Stomach smooth muscle (tissue), 2 donors: ENCODE measurements at regions not wholly inside any gene's neighbourhood (a gene's known extent, or its start where the extent isn't known, plus 50 kb on each side); places are given as distances from the start of the nearest gene placed in this dataset.

ENCODE experiments used
- H3K27ac ChIP-seq: one replicate; pipeline ENCODE4 v1.7.0; 2013; ENCODE audit warnings: mild to moderate bottlenecking, low read length, inconsistent platforms
- H3K27me3 ChIP-seq, 2 donors: one replicate each; pipeline ENCODE4 v1.7.0; 2013; ENCODE audit warnings: low read length in 2 of 2; ENCODE audit not compliant: insufficient read depth in 2 of 2, control insufficient read depth in 1 of 2
- H3K36me3 ChIP-seq, 2 donors: one replicate each; pipeline ENCODE4 v1.7.0; 2013; ENCODE audit warnings: low read length in 2 of 2; ENCODE audit not compliant: control insufficient read depth in 2 of 2, insufficient read depth in 2 of 2
- H3K4me1 ChIP-seq: one replicate; pipeline ENCODE4 v1.7.0; 2013; ENCODE audit warnings: low read length; ENCODE audit not compliant: control insufficient read depth, insufficient read depth
- H3K4me3 ChIP-seq, 2 donors: one replicate each; pipeline ENCODE4 v1.7.0; 2013; ENCODE audit warnings: low read length in 2 of 2
- H3K9ac ChIP-seq, 2 donors: one replicate each; pipeline ENCODE4 v1.7.0; 2013; ENCODE audit warnings: low read length in 2 of 2, mild to moderate bottlenecking in 1 of 2
- H3K9me3 ChIP-seq, 2 donors: one replicate each; pipeline ENCODE4 v1.7.0; 2013; ENCODE audit warnings: low read length in 2 of 2; ENCODE audit not compliant: control insufficient read depth in 2 of 2
- donor health status: healthy.
- donor health status: Pancreatic carcinoma.

DNA sequence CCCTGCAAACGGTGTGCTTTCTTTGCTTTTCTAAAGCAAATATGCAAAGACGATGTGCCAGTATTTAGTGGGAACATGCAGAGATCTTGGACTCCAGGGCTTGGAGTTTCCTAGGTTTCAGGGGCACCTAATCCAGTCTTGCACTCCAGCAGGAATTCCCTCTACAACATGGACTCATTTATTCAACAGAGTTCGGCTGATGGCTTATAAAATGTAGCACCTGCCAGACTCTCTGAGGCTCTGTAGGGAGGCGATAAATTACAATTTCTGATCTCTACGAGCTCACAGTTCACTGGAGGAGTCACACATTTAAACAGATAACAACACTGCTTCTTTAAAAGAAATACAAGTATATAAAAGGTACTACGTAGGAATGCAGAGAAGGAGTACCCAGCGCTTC lies 143.7 kb downstream of the FGF9 start:
- Histone ChIP-seq H3K9me3 (no peaks in the 10 kb centered on the region), H3K4me3 (no peak overlapping the region), H3K9ac (no peak overlapping the region), H3K4me1 (no peaks in the 10 kb centered on the region), H3K36me3 (no peaks in the 10 kb centered on the region), H3K27ac (no peak overlapping the region), H3K27me3 (peaks cover 0 to 2% of the 10 kb centered on the region in 2 donors)

- Histone ChIP-seq H3K27me3 (no peaks in the 10 kb centered on the region), H3K4me3 (no peak overlapping the region), H3K9me3 (no peaks in the 10 kb centered on the region), H3K9ac (no peak overlapping the region), H3K4me1 (peaks cover 11% of the 10 kb centered on the region), H3K36me3 (no peaks in the 10 kb centered on the region), H3K27ac (no peak overlapping the region)
Observed at GRCh38 chr13:21817878-21818277, 147.0 kb downstream of the FGF9 start.

DNA sequence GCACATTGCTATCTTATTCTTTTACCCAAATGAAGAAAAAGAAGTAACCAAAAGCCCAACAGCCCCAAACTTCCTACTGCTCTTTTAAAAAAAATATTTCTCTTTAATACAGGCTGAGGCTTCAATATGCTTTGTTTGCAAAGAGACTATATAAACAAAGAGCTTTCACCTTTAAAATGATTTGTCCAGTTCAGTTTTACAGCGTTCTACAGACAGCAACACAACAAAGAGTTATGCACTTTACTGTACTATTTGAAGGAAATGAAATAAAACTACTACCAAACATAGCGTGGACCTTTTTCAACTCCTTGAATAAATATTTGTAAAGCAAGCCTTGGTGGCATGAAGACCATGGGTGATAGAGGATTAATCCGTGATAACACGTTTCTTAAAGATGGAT lies 151.2 kb downstream of the FGF9 start:
- H3K27me3 ChIP-seq, result no peaks in the 10 kb centered on the region
- peaks cover 12% of the 10 kb centered on the region for H3K4me1 ChIP-seq
- no peaks in the 10 kb centered on the region for H3K36me3 ChIP-seq
- no peak overlapping the region for H3K27ac ChIP-seq
- no peak overlapping the region for H3K4me3 ChIP-seq
- H3K9me3 ChIP-seq, result no peaks in the 10 kb centered on the region
- no peak overlapping the region for H3K9ac ChIP-seq

DNA sequence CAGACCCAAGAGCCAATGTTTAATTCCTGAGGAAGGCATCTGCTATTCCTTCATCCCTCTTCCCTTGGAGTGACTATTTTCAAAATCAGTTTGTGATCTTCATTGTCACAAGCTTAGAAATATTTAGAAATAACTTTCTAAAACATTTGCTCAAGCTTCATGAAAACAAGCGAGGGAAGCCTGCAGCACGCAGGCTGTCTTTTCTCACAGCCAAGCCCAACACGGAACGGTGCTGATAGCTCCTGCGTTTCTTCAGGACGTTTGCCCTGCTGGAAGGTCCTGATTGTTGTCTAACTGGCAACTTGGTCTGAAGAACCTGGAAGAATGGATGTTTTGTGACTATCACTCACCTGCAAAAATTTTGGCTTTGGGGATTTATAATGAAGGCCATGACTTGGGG lies 152.5 kb downstream of the FGF9 start:
- Histone ChIP-seq H3K36me3 (no peaks in the 10 kb centered on the region), H3K27ac (peak overlapping the region; percentile 24), H3K4me3 (peak overlapping the region in 1 of 2 donors; percentile 40), H3K27me3 (no peaks in the 10 kb centered on the region), H3K4me1 (peaks cover 12% of the 10 kb centered on the region), H3K9me3 (no peaks in the 10 kb centered on the region), H3K9ac (no peak overlapping the region)

DNA sequence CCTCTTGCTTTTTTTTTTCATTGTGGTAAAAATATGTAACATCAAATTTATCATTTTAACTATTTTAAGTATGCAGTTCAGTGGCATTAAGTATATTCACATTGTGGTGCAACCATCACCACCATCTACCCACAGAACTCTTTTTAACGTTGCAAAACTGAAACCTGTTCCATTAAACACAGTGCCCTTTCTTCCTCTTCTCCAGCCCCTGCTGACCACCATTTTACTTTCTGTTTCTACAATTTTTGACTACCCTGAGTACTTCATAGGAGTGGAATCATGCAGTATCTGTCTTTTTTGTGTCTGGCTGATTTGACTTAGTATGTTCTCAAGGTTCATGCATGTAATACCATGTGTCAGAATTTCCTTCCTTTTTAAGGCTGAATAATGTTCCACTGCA lies 153.1 kb downstream of the FGF9 start:
- Histone ChIP-seq H3K9ac (no peak overlapping the region), H3K4me3 (peak overlapping the region in 1 of 2 donors; percentile 40), H3K27me3 (no peaks in the 10 kb centered on the region), H3K27ac (no peak overlapping the region), H3K4me1 (peaks cover 12% of the 10 kb centered on the region), H3K36me3 (no peaks in the 10 kb centered on the region), H3K9me3 (no peaks in the 10 kb centered on the region)

DNA sequence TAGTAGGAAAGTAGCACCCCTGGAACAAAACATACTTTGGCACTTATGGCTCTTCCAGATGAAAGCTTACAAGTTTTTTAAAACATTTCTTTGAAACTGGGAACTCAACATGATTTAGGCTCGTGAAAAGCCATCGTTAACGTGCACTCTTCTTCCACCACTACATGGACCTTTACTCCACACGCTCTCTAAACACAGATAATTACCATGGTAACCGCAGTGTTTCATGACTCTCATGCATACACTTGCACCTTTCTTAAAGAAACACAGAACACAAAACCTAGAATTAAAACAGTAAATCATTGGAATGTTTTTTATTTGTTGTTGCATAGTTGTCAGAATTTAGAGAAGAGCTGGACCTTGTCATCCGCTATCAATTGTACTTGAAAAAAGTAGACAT lies 154.3 kb downstream of the FGF9 start:
- Histone ChIP-seq H3K4me1 (peaks cover 12% of the 10 kb centered on the region), H3K9me3 (no peaks in the 10 kb centered on the region), H3K27ac (no peak overlapping the region), H3K27me3 (no peaks in the 10 kb centered on the region), H3K36me3 (no peaks in the 10 kb centered on the region), H3K9ac (no peak overlapping the region), H3K4me3 (no peak overlapping the region)

DNA sequence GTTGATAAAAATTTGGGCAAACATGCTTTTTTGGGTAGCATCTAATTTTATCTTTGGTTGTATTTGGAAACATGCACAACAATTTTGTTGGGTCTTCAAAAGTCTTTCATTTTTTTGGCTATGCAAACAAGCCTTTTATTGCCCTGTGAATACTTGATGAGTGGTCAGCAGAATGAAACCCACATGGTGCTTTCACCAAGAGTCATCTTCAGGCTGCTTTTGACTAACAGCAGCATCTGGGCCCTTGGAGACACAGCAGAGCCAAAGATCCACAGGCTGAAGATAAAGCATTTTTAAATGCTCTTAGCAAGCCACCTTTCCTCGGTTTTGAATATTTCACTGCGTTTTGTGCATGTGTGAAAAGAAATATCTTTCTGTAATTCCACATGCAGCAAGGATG lies 154.9 kb downstream of the FGF9 start:
- no peaks in the 10 kb centered on the region for H3K36me3 ChIP-seq
- H3K27ac ChIP-seq, result no peak overlapping the region
- no peak overlapping the region for H3K9ac ChIP-seq
- H3K4me3 ChIP-seq, result no peak overlapping the region
- H3K27me3 ChIP-seq, result no peaks in the 10 kb centered on the region
- no peaks in the 10 kb centered on the region for H3K9me3 ChIP-seq
- H3K4me1 ChIP-seq, result peaks cover 12% of the 10 kb centered on the region

DNA sequence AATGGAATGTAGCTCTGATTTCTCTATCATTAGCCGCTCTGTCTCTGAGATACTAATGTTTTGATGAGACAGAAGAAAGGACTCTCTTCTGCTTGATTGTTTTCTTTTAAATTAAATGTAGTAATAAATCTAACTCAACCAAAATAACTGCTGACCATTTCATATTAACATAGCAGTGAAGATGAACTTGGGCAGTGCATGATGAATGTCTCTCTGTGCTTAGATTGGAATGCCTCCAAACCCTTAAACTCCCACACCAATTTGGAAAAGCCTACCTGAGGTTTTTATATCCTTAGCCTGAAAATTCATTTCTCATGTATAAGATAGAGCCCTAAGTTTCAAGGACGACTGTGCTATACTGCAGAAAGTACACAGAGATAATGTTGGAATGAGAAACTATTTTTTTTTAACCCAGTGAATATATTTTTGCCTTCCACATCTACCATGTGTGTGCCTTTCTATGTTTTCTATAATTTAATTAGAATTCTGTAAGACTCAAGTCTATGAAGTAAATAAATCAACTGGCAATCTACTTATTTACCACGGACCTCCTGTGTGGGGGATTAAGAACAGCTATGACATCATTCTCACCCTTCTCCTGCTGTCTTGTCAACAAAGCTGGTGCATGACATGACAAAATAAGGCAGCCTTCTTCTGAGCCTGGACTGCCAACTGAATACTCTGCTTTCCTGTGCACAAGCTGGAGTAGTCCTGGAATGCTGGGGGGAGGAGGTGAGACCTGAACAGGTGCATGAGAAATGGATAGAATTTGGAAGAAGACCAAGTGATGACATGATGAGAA lies 155.5 kb downstream of the FGF9 start:
- no peak overlapping the region for H3K27ac ChIP-seq
- no peaks in the 10 kb centered on the region for H3K27me3 ChIP-seq
- no peak overlapping the region for H3K9ac ChIP-seq
- H3K36me3 ChIP-seq, result no peaks in the 10 kb centered on the region
- H3K4me3 ChIP-seq, result no peak overlapping the region
- H3K9me3 ChIP-seq, result no peaks in the 10 kb centered on the region
- H3K4me1 ChIP-seq, result peaks cover 7% of the 10 kb centered on the region

DNA sequence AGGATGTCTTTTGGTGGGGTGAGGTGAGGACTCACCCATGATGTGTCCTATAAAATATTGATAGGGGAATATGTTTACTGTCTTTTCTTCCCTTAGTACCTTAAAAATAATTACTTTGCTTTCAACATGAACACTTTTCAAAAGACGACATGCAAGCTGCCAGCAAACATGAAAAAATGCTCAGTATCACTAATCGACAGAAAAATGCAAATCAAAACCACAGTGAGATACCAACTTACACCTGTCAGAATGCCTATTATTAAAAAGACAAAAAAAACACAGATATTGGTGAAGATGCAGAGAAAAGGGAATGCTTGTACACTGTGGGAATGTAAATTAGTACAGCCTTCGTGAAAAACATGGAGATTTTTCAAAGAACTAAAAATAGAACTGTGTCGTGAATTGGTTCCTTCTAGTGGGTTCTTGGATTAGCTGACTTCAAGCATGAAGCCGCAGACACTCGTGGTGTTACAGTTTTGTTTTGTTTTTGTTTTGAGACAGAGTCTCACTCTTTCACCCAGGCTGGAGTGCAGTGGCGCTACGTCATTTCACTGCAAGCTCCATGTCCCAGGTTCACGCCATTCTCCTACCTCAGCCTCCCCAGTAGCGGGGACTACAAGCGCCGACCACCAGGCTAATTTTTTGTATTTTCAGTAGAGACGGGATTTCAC lies 160.9 kb downstream of the FGF9 start:
- Histone ChIP-seq H3K9ac (no peak overlapping the region), H3K4me3 (no peak overlapping the region)

DNA sequence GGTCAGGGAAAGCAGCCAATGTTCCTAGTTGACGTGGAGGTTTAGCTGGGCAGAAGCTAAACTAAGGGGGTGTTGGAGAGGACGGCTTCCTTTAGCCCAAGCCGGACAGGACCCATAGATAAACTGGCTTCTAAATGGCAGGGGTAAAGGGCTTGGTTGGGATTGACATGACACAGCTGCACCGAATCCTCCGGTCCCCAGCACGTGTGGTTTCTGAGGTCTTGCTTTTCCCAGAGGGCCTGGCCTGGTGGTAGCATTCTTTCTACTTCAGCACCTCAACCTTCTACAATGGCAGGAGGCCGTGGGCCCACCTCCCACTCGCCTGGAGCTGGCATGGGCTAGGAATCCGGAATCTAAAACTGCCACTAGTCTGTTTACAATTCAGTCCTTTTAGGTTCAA lies 163.0 kb downstream of the FGF9 start:
- no peak overlapping the region for H3K9ac ChIP-seq
- no peaks in the 10 kb centered on the region for H3K9me3 ChIP-seq
- H3K27me3 ChIP-seq, result no peaks in the 10 kb centered on the region
- H3K4me1 ChIP-seq, result no peaks in the 10 kb centered on the region
- no peaks in the 10 kb centered on the region for H3K36me3 ChIP-seq
- no peak overlapping the region for H3K4me3 ChIP-seq
- H3K27ac ChIP-seq, result no peak overlapping the region

More for the DNA sequence above, 160.9 kb downstream of the FGF9 start:
- H3K9me3 ChIP-seq, result no peaks in the 10 kb centered on the region
- no peaks in the 10 kb centered on the region for H3K36me3 ChIP-seq
- no peak overlapping the region for H3K27ac ChIP-seq
- H3K27me3 ChIP-seq, result no peaks in the 10 kb centered on the region
- no peaks in the 10 kb centered on the region for H3K4me1 ChIP-seq

GRCh38 chr13:21834521-21834920 lies 163.6 kb downstream of the FGF9 start:
- Histone ChIP-seq H3K9me3 (no peaks in the 10 kb centered on the region), H3K4me3 (no peak overlapping the region), H3K4me1 (no peaks in the 10 kb centered on the region), H3K27ac (no peak overlapping the region), H3K36me3 (no peaks in the 10 kb centered on the region), H3K27me3 (no peaks in the 10 kb centered on the region), H3K9ac (no peak overlapping the region)
